ENCODE measurements at regions not wholly inside any gene's neighbourhood (a gene's known extent, or its start where the extent isn't known, plus 50 kb on each side); places are given as distances from the start of the nearest gene placed in this dataset.

- Mint-ChIP-seq H3K4me3 (no peak overlapping the region), H3K9me3 (peaks cover 0 to 1% (median 0%) of the 10 kb centered on the region in 8 donors), H3K4me1 (peaks cover 16 to 26% (median 22%) of the 10 kb centered on the region in 4 donors), H3K27me3 (peaks cover 9 to 25% of the 10 kb centered on the region in 2 donors), H3K36me3 (no peaks in the 10 kb centered on the region), H3K27ac (no peak overlapping the region)
- intact Hi-C loops (cut with micrococcal nuclease), result no loop called here
- no peak for DNase-seq
- Histone ChIP-seq H3K9me3 (ENCODE audit: control insufficient read depth in 1 of 2, low read length in 2 of 2) (no peaks in the 10 kb centered on the region), H3K27me3 (ENCODE audit: insufficient read depth, low read length) (peaks cover 5% of the 10 kb centered on the region), H3K27ac (ENCODE audit: low read depth, low read length) (no peak overlapping the region), H3K36me3 (ENCODE audit: insufficient read depth, low read length) (no peaks in the 10 kb centered on the region), H3K4me3 (ENCODE audit: low read length in 2 of 2) (no peak overlapping the region), H3K4me1 (ENCODE audit: insufficient read depth, low read length) (peaks cover 25% of the 10 kb centered on the region)
- CTCF ChIA-PET (ENCODE audit: partially characterized antibody), result interaction anchor here (1.4 kb wide), 1 partner anchor 14 kb away, joined by 5 read pairs; no protein-coding TSS in a partner anchor
- POLR2A ChIA-PET (ENCODE audit: partially characterized antibody), result no interaction called here
These were observed 524.1 kb downstream of the PLCL1 start for GRCh38 chr2:198328454-198328853.

GRCh38 chr2:198327526-198327925, 523.1 kb downstream of the PLCL1 start:
- Mint-ChIP-seq H3K4me3 (peak overlapping the region in 1 of 8 donors; percentile 26), H3K27ac (peak overlapping the region in 1 of 7 donors; percentile 8), H3K9me3 (peaks cover 0 to 1% (median 0%) of the 10 kb centered on the region in 8 donors), H3K27me3 (peaks cover 10 to 23% of the 10 kb centered on the region in 2 donors), H3K4me1 (peaks cover 16 to 26% (median 22%) of the 10 kb centered on the region in 4 donors), H3K36me3 (no peaks in the 10 kb centered on the region)
- peaks cover 9% of the 10 kb centered on the region for H3K27me3 ChIP-seq (ENCODE audit: insufficient read depth, low read length)
- no peaks in the 10 kb centered on the region for H3K36me3 ChIP-seq (ENCODE audit: insufficient read depth, low read length)
- H3K9me3 ChIP-seq (ENCODE audit: control insufficient read depth in 1 of 2, low read length in 2 of 2), result no peaks in the 10 kb centered on the region
- ChIA-PET POLR2A (ENCODE audit: partially characterized antibody) (no interaction called here), CTCF (ENCODE audit: partially characterized antibody) (interaction anchor here (2.3 kb wide), 1 partner anchor 13 kb away, joined by 10 read pairs; no protein-coding TSS in a partner anchor)
- no peak overlapping the region for H3K4me3 ChIP-seq (ENCODE audit: low read length in 2 of 2)
- DNase-seq, result no peak
- peaks cover 25% of the 10 kb centered on the region for H3K4me1 ChIP-seq (ENCODE audit: insufficient read depth, low read length)
- no peak overlapping the region for H3K27ac ChIP-seq (ENCODE audit: low read depth, low read length)
- intact Hi-C loops (cut with micrococcal nuclease), result no loop called here

GRCh38 chr2:198326431-198326830, 522.0 kb downstream of the PLCL1 start:
- H3K9me3 Mint-ChIP-seq, result peaks cover 0 to 1% (median 0%) of the 10 kb centered on the region in 8 donors
- POLR2A ChIA-PET (ENCODE audit: partially characterized antibody), result interaction anchor here (0.6 kb wide), 1 partner anchor 8 kb away, joined by 3 read pairs; no protein-coding TSS in a partner anchor
- DNase-seq, result peak in 4 of 5 donors; percentile 65 to 77 (median 70)

GRCh38 chr2:198325359-198325758, 521.0 kb downstream of the PLCL1 start:
- no peak overlapping the region for H3K4me3 Mint-ChIP-seq
- Histone ChIP-seq H3K4me1 (ENCODE audit: insufficient read depth, low read length) (peaks cover 25% of the 10 kb centered on the region), H3K36me3 (ENCODE audit: insufficient read depth, low read length) (no peaks in the 10 kb centered on the region), H3K27ac (ENCODE audit: low read depth, low read length) (no peak overlapping the region), H3K27me3 (ENCODE audit: insufficient read depth, low read length) (peaks cover 9% of the 10 kb centered on the region), H3K4me3 (ENCODE audit: low read length in 2 of 2) (no peak overlapping the region), H3K9me3 (ENCODE audit: control insufficient read depth in 1 of 2, low read length in 2 of 2) (no peaks in the 10 kb centered on the region)
- DNase-seq, result no peak
- H3K27ac Mint-ChIP-seq, result no peak overlapping the region
- H3K9me3 Mint-ChIP-seq, result peaks cover 0 to 1% (median 0%) of the 10 kb centered on the region in 8 donors
- ChIA-PET CTCF (ENCODE audit: partially characterized antibody) (interaction anchor here (1.0 to 2.3 kb wide), 2 partner anchors 10 to 1163 kb away, joined by 4 to 10 read pairs; no protein-coding TSS in a partner anchor), POLR2A (ENCODE audit: partially characterized antibody) (no interaction called here)
- peaks cover 16 to 26% (median 22%) of the 10 kb centered on the region in 4 donors for H3K4me1 Mint-ChIP-seq
- no peaks in the 10 kb centered on the region for H3K36me3 Mint-ChIP-seq
- intact Hi-C loops (cut with micrococcal nuclease), result no loop called here
- peaks cover 16 to 30% of the 10 kb centered on the region in 2 donors for H3K27me3 Mint-ChIP-seq

More at GRCh38 chr2:198326431-198326830, 522.0 kb downstream of the PLCL1 start:
- H3K27me3 ChIP-seq (ENCODE audit: insufficient read depth, low read length), result peaks cover 9% of the 10 kb centered on the region
- H3K4me3 ChIP-seq (ENCODE audit: low read length in 2 of 2), result no peak overlapping the region
- no peaks in the 10 kb centered on the region for H3K9me3 ChIP-seq (ENCODE audit: control insufficient read depth in 1 of 2, low read length in 2 of 2)
- no peak overlapping the region for H3K27ac ChIP-seq (ENCODE audit: low read depth, low read length)
- peaks cover 25% of the 10 kb centered on the region for H3K4me1 ChIP-seq (ENCODE audit: insufficient read depth, low read length)
- intact Hi-C loops (cut with micrococcal nuclease), result no loop called here
- Mint-ChIP-seq H3K27ac (peak overlapping the region in 3 of 7 donors; percentile 3 to 47 (median 38)), H3K27me3 (peaks cover 16 to 29% of the 10 kb centered on the region in 2 donors), H3K36me3 (no peaks in the 10 kb centered on the region), H3K4me1 (peaks cover 16 to 26% (median 22%) of the 10 kb centered on the region in 4 donors), H3K4me3 (peak overlapping the region in 5 of 8 donors; percentile 6 to 46 (median 26))
- H3K36me3 ChIP-seq (ENCODE audit: insufficient read depth, low read length), result no peaks in the 10 kb centered on the region
- CTCF ChIA-PET (ENCODE audit: partially characterized antibody), result interaction anchor here (1.0 to 2.3 kb wide), 2 partner anchors 12 to 1162 kb away, joined by 4 to 10 read pairs; no protein-coding TSS in a partner anchor

- no peak overlapping the region for H3K27ac ChIP-seq (ENCODE audit: low read depth, low read length)
- H3K4me1 Mint-ChIP-seq, result peaks cover 16 to 26% (median 21%) of the 10 kb centered on the region in 4 donors
- H3K9me3 Mint-ChIP-seq, result peaks cover 0 to 1% (median 0%) of the 10 kb centered on the region in 8 donors
- DNase-seq, result no peak
- H3K9me3 ChIP-seq (ENCODE audit: control insufficient read depth in 1 of 2, low read length in 2 of 2), result no peaks in the 10 kb centered on the region
- H3K4me3 Mint-ChIP-seq, result no peak overlapping the region
- peaks cover 9% of the 10 kb centered on the region for H3K27me3 ChIP-seq (ENCODE audit: insufficient read depth, low read length)
- intact Hi-C loops (cut with micrococcal nuclease), result no loop called here
- H3K4me3 ChIP-seq (ENCODE audit: low read length in 2 of 2), result no peak overlapping the region
- no peaks in the 10 kb centered on the region for H3K36me3 Mint-ChIP-seq
- H3K4me1 ChIP-seq (ENCODE audit: insufficient read depth, low read length), result peaks cover 25% of the 10 kb centered on the region
- ChIA-PET CTCF (ENCODE audit: partially characterized antibody) (interaction anchor here (1.2 to 4.6 kb wide), 2 partner anchors 9 to 12 kb away, joined by 4 to 36 read pairs; no protein-coding TSS in a partner anchor), POLR2A (ENCODE audit: partially characterized antibody) (no interaction called here)
- no peaks in the 10 kb centered on the region for H3K36me3 ChIP-seq (ENCODE audit: insufficient read depth, low read length)
- H3K27me3 Mint-ChIP-seq, result peaks cover 16 to 30% of the 10 kb centered on the region in 2 donors
- H3K27ac Mint-ChIP-seq, result no peak overlapping the region
These were observed 519.7 kb downstream of the PLCL1 start for GRCh38 chr2:198324071-198324470.

GRCh38 chr2:198322275-198322674, 517.9 kb downstream of the PLCL1 start:
- CTCF ChIA-PET (ENCODE audit: partially characterized antibody), result interaction anchor here (1.4 to 4.6 kb wide), 2 partner anchors 10 to 25 kb away, joined by 6 to 36 read pairs; no protein-coding TSS in a partner anchor
- Histone ChIP-seq H3K27ac (ENCODE audit: low read depth, low read length) (no peak overlapping the region), H3K36me3 (ENCODE audit: insufficient read depth, low read length) (no peaks in the 10 kb centered on the region), H3K9me3 (ENCODE audit: control insufficient read depth in 1 of 2, low read length in 2 of 2) (no peaks in the 10 kb centered on the region), H3K4me3 (ENCODE audit: low read length in 2 of 2) (no peak overlapping the region), H3K4me1 (ENCODE audit: insufficient read depth, low read length) (peaks cover 20% of the 10 kb centered on the region), H3K27me3 (ENCODE audit: insufficient read depth, low read length) (peaks cover 9% of the 10 kb centered on the region)
- Mint-ChIP-seq H3K4me1 (peaks cover 14 to 20% (median 17%) of the 10 kb centered on the region in 4 donors), H3K27me3 (peaks cover 20 to 30% of the 10 kb centered on the region in 2 donors), H3K9me3 (no peaks in the 10 kb centered on the region), H3K4me3 (no peak overlapping the region), H3K36me3 (no peaks in the 10 kb centered on the region), H3K27ac (no peak overlapping the region)
- intact Hi-C loops (cut with micrococcal nuclease), result no loop called here
- no peak for DNase-seq
- POLR2A ChIA-PET (ENCODE audit: partially characterized antibody), result no interaction called here

GRCh38 chr2:198321522-198322088, 517.2 kb downstream of the PLCL1 start:
- H3K27me3 Mint-ChIP-seq, result peaks cover 26 to 36% of the 10 kb centered on the region in 2 donors

More at GRCh38 chr2:198321522-198322088, 517.2 kb downstream of the PLCL1 start:
- CTCF ChIA-PET (ENCODE audit: partially characterized antibody), result interaction anchor here (1.4 to 4.6 kb wide), 2 partner anchors 9 to 24 kb away, joined by 6 to 36 read pairs; no protein-coding TSS in a partner anchor
- intact Hi-C loops (cut with micrococcal nuclease), result no loop called here
- DNase-seq, result no peak
- Histone ChIP-seq H3K36me3 (ENCODE audit: insufficient read depth, low read length) (no peaks in the 10 kb centered on the region), H3K9me3 (ENCODE audit: control insufficient read depth in 1 of 2, low read length in 2 of 2) (no peaks in the 10 kb centered on the region), H3K27me3 (ENCODE audit: insufficient read depth, low read length) (peaks cover 9% of the 10 kb centered on the region), H3K4me3 (ENCODE audit: low read length in 2 of 2) (no peak overlapping the region), H3K27ac (ENCODE audit: low read depth, low read length) (no peak overlapping the region), H3K4me1 (ENCODE audit: insufficient read depth, low read length) (peaks cover 15% of the 10 kb centered on the region)
- H3K27ac Mint-ChIP-seq, result no peak overlapping the region
- no peaks in the 10 kb centered on the region for H3K9me3 Mint-ChIP-seq
- POLR2A ChIA-PET (ENCODE audit: partially characterized antibody), result no interaction called here
- H3K4me1 Mint-ChIP-seq, result peaks cover 10 to 15% (median 12%) of the 10 kb centered on the region in 4 donors
- H3K36me3 Mint-ChIP-seq, result no peaks in the 10 kb centered on the region
- H3K4me3 Mint-ChIP-seq, result peak overlapping the region in 1 of 8 donors; percentile 4

Data from CD4-positive, alpha-beta memory T cell (primary cell).